Gastroesophageal sphincter (tissue), 3 donors: ENCODE measurements at regions not wholly inside any gene's neighbourhood (a gene's known extent, or its start where the extent isn't known, plus 50 kb on each side); places are given as distances from the start of the nearest gene placed in this dataset.

Experiments
- CTCF ChIP-seq, 4 experiments: fragments of 200-600 bp in 2 of 4; fragments of 450-650 bp in 2 of 4; sonication (generic) in 1 of 4; IDR thresholded peaks; one replicate each; pipeline ENCODE4 v1.5.1; 2017 to 2019; ENCODE audit warnings: antibody characterized with exemption in 4 of 4, mild to moderate bottlenecking in 2 of 4, moderate library complexity in 2 of 4
- EP300 ChIP-seq: sonication (generic); formaldehyde crosslinking; IDR thresholded peaks from one replicate; pipeline ENCODE4 v1.6.1; 2017; ENCODE audit warnings: antibody characterized with exemption, mild to moderate bottlenecking

DNA sequence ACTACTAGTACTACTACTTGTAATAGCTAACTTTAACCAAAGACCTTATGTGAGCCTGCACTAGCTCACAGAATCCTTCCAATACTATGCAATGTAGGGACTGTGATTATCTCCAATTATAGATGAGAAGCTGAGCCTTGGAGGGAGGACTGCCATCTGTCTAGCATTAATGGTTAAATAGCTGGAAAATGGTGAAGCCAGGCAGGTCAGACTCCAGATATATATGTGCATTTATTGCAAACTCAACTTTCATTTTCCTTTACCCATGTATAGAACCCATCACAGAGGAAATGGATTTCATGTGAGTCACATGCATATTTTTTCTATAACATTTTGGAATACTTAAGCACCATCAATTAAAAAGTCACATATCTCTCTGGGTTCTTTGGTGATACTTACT is 229.9 kb downstream of the BCAS1 start:
- no peak for TF ChIP-seq EP300
- no peak for TF ChIP-seq CTCF (IDR thresholded peaks at IDR 0.05)
